ENCODE measurements at regions not wholly inside any gene's neighbourhood (a gene's known extent, or its start where the extent isn't known, plus 50 kb on each side); places are given as distances from the start of the nearest gene placed in this dataset.

DNA sequence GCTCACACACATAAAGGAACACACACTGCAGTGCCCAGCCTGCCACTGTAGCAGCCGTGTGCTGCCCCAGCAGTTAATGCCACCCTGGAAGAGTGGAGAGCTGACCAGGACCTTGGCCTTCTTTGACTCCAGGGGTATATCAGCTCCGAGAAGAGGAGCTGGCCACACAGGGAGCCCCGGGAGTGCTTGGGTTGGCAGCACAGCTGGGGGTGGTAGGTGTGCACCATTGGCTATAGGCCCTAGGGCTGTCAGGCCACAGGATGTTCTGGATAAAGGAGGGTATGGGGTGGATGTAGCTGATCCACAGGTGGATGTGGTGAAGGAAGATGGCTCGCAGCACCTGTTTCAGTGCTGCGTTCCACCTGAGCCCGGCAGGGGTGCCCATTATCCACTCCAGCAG, 640.5 kb downstream of the PLPP3 start:
- H2AFZ ChIP-seq (ENCODE audit: low read depth, low read length) = no peak overlapping the region
- no peaks in the 10 kb centered on the region for H4K20me1 ChIP-seq (ENCODE audit: insufficient read depth, low read length)
- TF ChIP-seq, protein P1, sequence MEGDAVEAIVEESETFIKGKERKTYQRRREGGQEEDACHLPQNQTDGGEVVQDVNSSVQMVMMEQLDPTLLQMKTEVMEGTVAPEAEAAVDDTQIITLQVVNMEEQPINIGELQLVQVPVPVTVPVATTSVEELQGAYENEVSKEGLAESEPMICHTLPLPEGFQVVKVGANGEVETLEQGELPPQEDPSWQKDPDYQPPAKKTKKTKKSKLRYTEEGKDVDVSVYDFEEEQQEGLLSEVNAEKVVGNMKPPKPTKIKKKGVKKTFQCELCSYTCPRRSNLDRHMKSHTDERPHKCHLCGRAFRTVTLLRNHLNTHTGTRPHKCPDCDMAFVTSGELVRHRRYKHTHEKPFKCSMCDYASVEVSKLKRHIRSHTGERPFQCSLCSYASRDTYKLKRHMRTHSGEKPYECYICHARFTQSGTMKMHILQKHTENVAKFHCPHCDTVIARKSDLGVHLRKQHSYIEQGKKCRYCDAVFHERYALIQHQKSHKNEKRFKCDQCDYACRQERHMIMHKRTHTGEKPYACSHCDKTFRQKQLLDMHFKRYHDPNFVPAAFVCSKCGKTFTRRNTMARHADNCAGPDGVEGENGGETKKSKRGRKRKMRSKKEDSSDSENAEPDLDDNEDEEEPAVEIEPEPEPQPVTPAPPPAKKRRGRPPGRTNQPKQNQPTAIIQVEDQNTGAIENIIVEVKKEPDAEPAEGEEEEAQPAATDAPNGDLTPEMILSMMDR (IDR thresholded peaks at IDR 0.05; ENCODE audit: low read depth, low read length) = no peak
- no peak for TF ChIP-seq EZH2phosphoT487 (IDR thresholded peaks at IDR 0.05; ENCODE audit: low read depth)
- no peaks in the 10 kb centered on the region for H3K36me3 ChIP-seq (replicated peaks; ENCODE audit: low read depth, low read length)
- no peaks in the 10 kb centered on the region for H3K27me3 ChIP-seq (ENCODE audit: low read depth, low read length)
- no peak overlapping the region for H3K4me3 ChIP-seq (ENCODE audit: low read length)
- H3K9me3 ChIP-seq (ENCODE audit: insufficient read depth, low read length) = no peaks in the 10 kb centered on the region
- no peak overlapping the region for H3K9ac ChIP-seq (ENCODE audit: low read length)
- no peak overlapping the region for H3K4me2 ChIP-seq (ENCODE audit: low read length)
- H3K4me1 ChIP-seq (ENCODE audit: low read length) = no peaks in the 10 kb centered on the region
- no peaks in the 10 kb centered on the region for H3K79me2 ChIP-seq (ENCODE audit: low read length)
- no peak overlapping the region for H3K27ac ChIP-seq (ENCODE audit: low read length)

DNA sequence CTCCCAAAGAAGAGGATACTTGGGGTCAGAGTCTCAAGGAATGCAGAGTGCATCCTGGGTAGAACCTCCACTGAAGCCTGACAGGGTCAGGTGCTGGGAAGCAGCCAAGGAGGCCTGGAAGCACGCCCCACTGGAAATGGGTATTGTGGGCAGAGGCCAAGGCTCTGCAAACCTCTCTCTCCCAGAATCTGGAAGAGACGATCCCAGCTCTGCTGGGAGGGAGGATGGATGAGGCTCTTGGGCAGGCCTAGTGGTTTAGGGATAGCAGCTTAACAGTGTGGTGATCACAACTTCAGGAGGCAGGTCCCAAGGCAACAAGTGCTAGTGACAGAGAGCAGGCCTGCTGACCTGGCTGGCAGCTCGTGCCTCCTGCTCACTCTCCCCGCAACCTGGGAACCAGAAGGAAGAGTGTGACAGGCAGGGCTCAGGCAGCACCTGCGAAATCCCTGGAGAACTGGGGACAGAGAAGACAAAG, 641.0 kb downstream of the PLPP3 start:
- Histone ChIP-seq H3K36me3 (replicated peaks; ENCODE audit: low read depth, low read length) (no peaks in the 10 kb centered on the region), H4K20me1 (ENCODE audit: insufficient read depth, low read length) (no peaks in the 10 kb centered on the region), H3K4me3 (ENCODE audit: low read length) (no peak overlapping the region), H3K9me3 (ENCODE audit: insufficient read depth, low read length) (no peaks in the 10 kb centered on the region), H3K27me3 (ENCODE audit: low read depth, low read length) (no peaks in the 10 kb centered on the region), H3K79me2 (ENCODE audit: low read length) (no peaks in the 10 kb centered on the region), H3K27ac (ENCODE audit: low read length) (no peak overlapping the region), H3K9ac (ENCODE audit: low read length) (no peak overlapping the region), H3K4me1 (ENCODE audit: low read length) (no peaks in the 10 kb centered on the region), H3K4me2 (ENCODE audit: low read length) (no peak overlapping the region), H2AFZ (ENCODE audit: low read depth, low read length) (no peak overlapping the region)
- TF ChIP-seq EZH2phosphoT487 (IDR thresholded peaks at IDR 0.05; ENCODE audit: low read depth) = no peak
- TF ChIP-seq, protein P1 (IDR thresholded peaks at IDR 0.05; ENCODE audit: low read depth, low read length) = no peak

DNA sequence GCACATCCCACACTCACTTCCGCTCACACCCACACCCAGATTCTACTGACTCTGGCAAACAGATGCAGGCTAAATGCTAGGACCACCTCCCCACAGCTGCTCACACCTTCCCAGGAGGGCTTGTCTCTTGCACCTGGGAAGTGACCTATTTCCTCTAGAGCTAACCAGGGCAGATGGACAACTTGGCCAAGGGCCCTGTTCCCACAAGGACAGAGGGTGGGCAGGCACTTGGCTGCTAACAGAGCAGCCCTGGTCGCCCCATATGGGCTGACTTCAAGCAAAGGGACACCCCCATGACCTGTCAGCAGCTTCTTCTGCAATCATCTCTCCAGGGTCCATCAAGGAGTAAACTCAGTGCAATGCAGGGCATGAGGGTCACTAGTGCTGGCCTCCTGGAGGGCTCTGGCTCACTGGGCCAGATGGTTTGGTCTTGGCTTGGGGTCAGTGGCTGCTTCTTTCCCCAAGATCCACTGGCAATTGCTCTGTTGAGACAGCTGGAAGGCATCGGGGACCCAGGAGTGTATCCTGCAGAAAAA, 641.5 kb downstream of the PLPP3 start:
- Histone ChIP-seq H3K36me3 (replicated peaks; ENCODE audit: low read depth, low read length) (no peaks in the 10 kb centered on the region), H3K4me3 (ENCODE audit: low read length) (no peak overlapping the region), H3K4me2 (ENCODE audit: low read length) (no peak overlapping the region), H3K27me3 (ENCODE audit: low read depth, low read length) (no peaks in the 10 kb centered on the region), H3K27ac (ENCODE audit: low read length) (no peak overlapping the region), H2AFZ (ENCODE audit: low read depth, low read length) (no peak overlapping the region), H4K20me1 (ENCODE audit: insufficient read depth, low read length) (no peaks in the 10 kb centered on the region), H3K9ac (ENCODE audit: low read length) (no peak overlapping the region), H3K9me3 (ENCODE audit: insufficient read depth, low read length) (no peaks in the 10 kb centered on the region), H3K79me2 (ENCODE audit: low read length) (no peaks in the 10 kb centered on the region), H3K4me1 (ENCODE audit: low read length) (no peaks in the 10 kb centered on the region)
- TF ChIP-seq, protein P1 (IDR thresholded peaks at IDR 0.05; ENCODE audit: low read depth, low read length) = no peak
- TF ChIP-seq EZH2phosphoT487 (IDR thresholded peaks at IDR 0.05; ENCODE audit: low read depth) = no peak

GRCh38 chr1:55935236-55935635, 644.1 kb downstream of the PLPP3 start:
- no peaks in the 10 kb centered on the region for H3K36me3 ChIP-seq (replicated peaks; ENCODE audit: low read depth, low read length)
- H3K4me2 ChIP-seq (ENCODE audit: low read length) = no peak overlapping the region
- H3K4me1 ChIP-seq (ENCODE audit: low read length) = no peaks in the 10 kb centered on the region
- no peaks in the 10 kb centered on the region for H4K20me1 ChIP-seq (ENCODE audit: insufficient read depth, low read length)
- H3K79me2 ChIP-seq (ENCODE audit: low read length) = no peaks in the 10 kb centered on the region
- no peak overlapping the region for H3K27ac ChIP-seq (ENCODE audit: low read length)
- H3K4me3 ChIP-seq (ENCODE audit: low read length) = no peak overlapping the region
- H2AFZ ChIP-seq (ENCODE audit: low read depth, low read length) = no peak overlapping the region
- H3K9ac ChIP-seq (ENCODE audit: low read length) = no peak overlapping the region
- TF ChIP-seq, protein P1 (IDR thresholded peaks at IDR 0.05; ENCODE audit: low read depth, low read length) = no peak
- TF ChIP-seq EZH2phosphoT487 (IDR thresholded peaks at IDR 0.05; ENCODE audit: low read depth) = no peak
- H3K9me3 ChIP-seq (ENCODE audit: insufficient read depth, low read length) = no peaks in the 10 kb centered on the region
- H3K27me3 ChIP-seq (ENCODE audit: low read depth, low read length) = no peaks in the 10 kb centered on the region

Measured in OCI-LY3 (cell line).